Adrenal gland (tissue), 9 donors: ENCODE measurements at regions not wholly inside any gene's neighbourhood (a gene's known extent, or its start where the extent isn't known, plus 50 kb on each side); places are given as distances from the start of the nearest gene placed in this dataset.
"Not testable (repeated sequence)": the region's sequence is repeated elsewhere in the genome, so short reads cannot be mapped to it uniquely, and the experiment has no call there.

Source experiments
- DNase-seq, 7 donors: peaks; one replicate each; pipeline ENCODE4 v3.0.0-alpha.2; 2019 to 2020
- H3K27ac ChIP-seq, 5 donors: fragments of 200-600 bp; sonication (generic) in 4 of 5; 1 replicate in 3 of 5; 2 replicates in 2 of 5; pipeline versions ENCODE4 v1.5.1 to v1.8.0; 2016 to 2020; ENCODE audit warnings: mild to moderate bottlenecking in 1 of 5
- H3K27me3 ChIP-seq: fragments of 200-600 bp; 2 replicates; pipeline ENCODE4 v1.8.0; 2021
- H3K36me3 ChIP-seq, 2 donors: fragments of 200-600 bp; replicated peaks in 1 of 2; 1 replicate in 1 of 2; 2 replicates in 1 of 2; pipeline versions ENCODE4 v1.5.1 to v1.8.0; 2018 to 2022
- H3K4me1 ChIP-seq, 2 donors: fragments of 200-600 bp; replicated peaks in 1 of 2; 1 replicate in 1 of 2; 2 replicates in 1 of 2; pipeline versions ENCODE4 v1.5.1 to v1.8.0; 2018 to 2021
- H3K4me3 ChIP-seq, 4 donors: fragments of 200-600 bp; sonication (generic) in 3 of 4; one replicate each; pipeline ENCODE4 v1.5.1; 2016 to 2018
- H3K9me3 ChIP-seq, 3 donors: fragments of 200-600 bp; sonication (generic) in 1 of 3; replicated peaks in 1 of 3; 1 replicate in 2 of 3; 2 replicates in 1 of 3; pipeline versions ENCODE4 v1.5.1 to v1.8.0; 2016 to 2021
- CTCF ChIP-seq, 6 experiments: fragments of 450-650 bp in 4 of 6; fragments of 200-600 bp in 2 of 6; sonication (generic) in 1 of 6; IDR thresholded peaks; 1 replicate in 5 of 6; 2 replicates in 1 of 6; pipeline versions ENCODE4 v1.5.1 to v1.8.0; 2016 to 2021; ENCODE audit warnings: antibody characterized with exemption in 6 of 6, mild to moderate bottlenecking in 2 of 6, moderate library complexity in 1 of 6
- POLR2A ChIP-seq, 2 donors: fragments of 450-650 bp; IDR thresholded peaks; one replicate each; pipeline ENCODE4 v1.6.1; 2017; ENCODE audit warnings: antibody characterized with exemption in 2 of 2, mild to moderate bottlenecking in 2 of 2, moderate library complexity in 1 of 2
- WGBS, 4 donors: extraction: QIAGEN DNeasy Blood & Tissue Kit in 2 of 4; methylation state at CpG; one replicate each; pipeline versions ENCODE4 v1.1.5 to v1.1.7; 2013 to 2017; 5-methylcytosine and 5-hydroxymethylcytosine counted together
- intact Hi-C, 2 donors: fragments of 100-400 bp; cut with DNase I; formaldehyde crosslinking; loops; one replicate each; pipeline versions ENCODE4 v1.14.1 to v1.15.0; 2022 to 2023
- donor health status: healthy with polysubstance abuse.
- donor health status: Bipolar disorder and iron deficiency.
- donor health status: DM: yes; HTN: yes; CAD: no.
- donor health status: DM: no; HTN: no; CAD: no.
- donor health status: DM: no; HTN: no; CAD: no.

- no peaks in the 10 kb centered on the region for H3K36me3 ChIP-seq
- no peaks in the 10 kb centered on the region for H3K9me3 ChIP-seq
- H3K27me3 ChIP-seq = no peaks in the 10 kb centered on the region
- TF ChIP-seq POLR2A (IDR thresholded peaks at IDR 0.05) = no peak
- no peak overlapping the region for H3K4me3 ChIP-seq
- no peaks in the 10 kb centered on the region for H3K4me1 ChIP-seq
- no peak overlapping the region for H3K27ac ChIP-seq
- 39 to 44% (median 40%) methylated on average over 5 of the region's 5 CpGs for WGBS, 4 donors
- intact Hi-C loops = no loop called here
- no peak for DNase-seq
These were observed 159.7 kb upstream of the POU1F1 start for GRCh38 chr3:87435926-87436620.

GRCh38 chr3:87433445-87433844 lies 157.1 kb upstream of the POU1F1 start:
- H3K27ac ChIP-seq, H3K4me1 ChIP-seq, H3K36me3 ChIP-seq, intact Hi-C loops, DNase-seq, H3K27me3 ChIP-seq, H3K9me3 ChIP-seq, H3K4me3 ChIP-seq: not testable (repeated sequence)
- WGBS, 4 donors = 49 to 73% (median 65%) methylated on average over 3 of the region's 3 CpGs

DNA sequence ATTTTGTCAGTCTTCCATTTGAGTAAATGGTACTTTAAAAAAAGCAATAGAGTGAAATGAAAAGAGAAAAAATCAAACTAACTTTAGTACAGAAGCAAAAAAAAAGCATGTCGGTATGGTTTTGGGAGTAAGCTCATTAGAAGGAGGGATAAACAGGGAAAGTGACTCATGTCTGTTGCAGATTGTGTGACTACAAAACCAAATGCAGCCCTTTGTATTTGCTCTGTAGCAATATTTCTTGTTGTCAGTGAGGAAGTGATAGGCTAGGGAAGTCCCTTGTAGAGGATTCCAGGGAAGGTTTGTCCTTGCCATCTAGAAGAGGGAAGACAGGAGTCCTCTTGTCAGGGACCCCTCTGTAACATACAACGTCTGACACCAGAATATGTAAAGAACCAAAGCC lies 150.5 kb upstream of the POU1F1 start:
- no peaks in the 10 kb centered on the region for H3K27me3 ChIP-seq
- WGBS, 4 donors = 46 to 67% (median 64%) methylated on average over 2 of the region's 2 CpGs
- no peaks in the 10 kb centered on the region for H3K36me3 ChIP-seq
- no peak for TF ChIP-seq POLR2A (IDR thresholded peaks at IDR 0.05)
- TF ChIP-seq CTCF (IDR thresholded peaks at IDR 0.05) = no peak
- no peaks in the 10 kb centered on the region for H3K9me3 ChIP-seq
- H3K4me1 ChIP-seq = no peaks in the 10 kb centered on the region
- H3K4me3 ChIP-seq = no peak overlapping the region
- intact Hi-C loops = no loop called here
- no peak for DNase-seq
- no peak overlapping the region for H3K27ac ChIP-seq

GRCh38 chr3:87425056-87425455 lies 148.7 kb upstream of the POU1F1 start:
- no peak for TF ChIP-seq POLR2A (IDR thresholded peaks at IDR 0.05)
- TF ChIP-seq CTCF (IDR thresholded peaks at IDR 0.05) = no peak
- H3K36me3 ChIP-seq = no peaks in the 10 kb centered on the region
- no peak overlapping the region for H3K4me3 ChIP-seq
- H3K9me3 ChIP-seq = no peaks in the 10 kb centered on the region
- no peaks in the 10 kb centered on the region for H3K27me3 ChIP-seq
- intact Hi-C loops = no loop called here
- no peak overlapping the region for H3K27ac ChIP-seq
- H3K4me1 ChIP-seq = no peaks in the 10 kb centered on the region
- no peak for DNase-seq
- WGBS, 4 donors = 66 to 75% (median 71%) methylated on average over 3 of the region's 3 CpGs

GRCh38 chr3:87423336-87423735 lies 147.0 kb upstream of the POU1F1 start:
- WGBS, 4 donors = 74 to 83% (median 81%) methylated on average over 2 of the region's 2 CpGs
- H3K4me3 ChIP-seq = no peak overlapping the region
- no peaks in the 10 kb centered on the region for H3K36me3 ChIP-seq
- no peaks in the 10 kb centered on the region for H3K4me1 ChIP-seq
- no peak overlapping the region for H3K27ac ChIP-seq
- no peaks in the 10 kb centered on the region for H3K9me3 ChIP-seq
- intact Hi-C loops = no loop called here
- no peak for TF ChIP-seq POLR2A (IDR thresholded peaks at IDR 0.05)
- no peak for TF ChIP-seq CTCF (IDR thresholded peaks at IDR 0.05)
- DNase-seq = no peak
- H3K27me3 ChIP-seq = no peaks in the 10 kb centered on the region
